Dermis blood vessel endothelial cell (primary cell): ENCODE measurements at regions not wholly inside any gene's neighbourhood (a gene's known extent, or its start where the extent isn't known, plus 50 kb on each side); places are given as distances from the start of the nearest gene placed in this dataset.

Experiments used
- DNase-seq: peaks from one replicate; pipeline ENCODE4 v3.0.0; 2010

DNA sequence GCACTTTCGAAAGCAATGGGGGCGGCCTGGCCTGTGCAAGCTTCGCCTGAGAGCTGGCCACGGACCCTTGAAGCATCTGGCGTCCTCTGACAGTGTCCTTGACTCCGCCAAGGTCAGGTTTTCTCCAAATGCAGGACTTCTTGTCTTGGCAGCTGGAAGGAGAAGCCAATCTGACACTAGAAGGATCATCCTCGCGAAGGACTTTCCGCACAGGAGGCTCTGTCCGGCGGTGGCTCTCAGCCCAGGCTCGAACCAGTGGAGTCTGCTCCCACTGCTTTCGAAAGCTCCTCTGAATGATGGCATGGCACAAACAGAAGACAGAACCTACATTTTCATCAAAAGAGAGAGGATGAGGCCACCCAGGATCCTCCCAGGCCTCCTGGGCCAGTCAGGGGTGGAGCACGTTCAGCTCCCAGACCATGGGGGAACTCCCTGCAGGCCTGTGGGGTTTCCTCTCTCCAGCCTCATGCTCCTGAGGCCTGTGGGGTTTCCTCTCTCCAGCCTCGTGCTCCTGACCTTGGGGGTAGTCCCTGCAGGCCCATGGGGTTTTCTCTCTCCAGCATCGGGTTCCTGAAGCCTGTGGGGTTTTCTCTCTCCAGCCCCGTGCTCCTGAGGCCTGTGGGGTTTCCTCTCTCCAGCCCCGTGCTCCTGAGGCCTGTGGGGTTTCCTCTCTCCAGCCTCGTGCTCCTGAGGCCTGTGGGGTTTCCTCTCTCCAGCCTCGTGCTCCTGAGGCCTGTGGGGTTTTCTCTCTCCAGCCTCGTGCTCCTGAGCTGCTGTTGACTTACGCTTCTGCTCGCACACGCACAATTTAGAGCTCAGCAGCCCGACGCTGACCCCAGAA lies 396.5 kb upstream of the SALL3 start:
- DNase-seq, result no peak

DNA sequence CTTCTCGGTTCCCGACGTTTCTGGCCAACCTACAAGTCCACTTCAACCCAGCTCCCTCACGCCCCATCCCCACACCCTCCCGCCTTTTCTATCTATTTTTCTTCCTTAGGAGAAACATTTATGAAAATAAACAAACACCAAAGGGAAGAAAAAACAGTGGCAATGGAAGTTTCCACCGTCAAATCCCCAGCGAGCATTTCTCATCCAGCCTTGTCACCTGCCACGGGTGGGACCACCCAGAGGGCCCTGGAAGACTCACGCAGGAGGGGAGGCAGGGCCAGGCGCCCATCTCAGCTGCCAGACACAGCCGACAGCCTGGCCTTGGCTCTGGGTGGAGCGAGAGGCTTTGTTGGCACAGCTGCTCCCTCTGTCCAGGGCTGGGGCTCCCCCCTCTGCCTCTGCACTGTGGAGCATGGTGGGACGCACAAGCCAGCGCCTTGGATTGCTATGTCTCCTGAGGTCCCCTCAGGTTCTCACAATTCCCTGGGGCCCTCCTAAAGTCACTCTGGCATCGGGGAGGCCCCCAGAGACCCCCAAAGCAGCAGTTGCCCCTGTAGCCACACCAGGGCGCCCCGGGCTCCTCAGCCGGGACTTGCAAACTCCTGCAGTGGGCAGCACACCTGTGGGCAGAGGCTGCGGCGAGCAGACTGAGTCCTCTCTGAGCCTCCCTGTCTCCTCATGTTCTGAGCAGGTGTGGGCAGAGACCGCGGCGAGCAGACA lies 395.7 kb upstream of the SALL3 start:
- no peak for DNase-seq

DNA sequence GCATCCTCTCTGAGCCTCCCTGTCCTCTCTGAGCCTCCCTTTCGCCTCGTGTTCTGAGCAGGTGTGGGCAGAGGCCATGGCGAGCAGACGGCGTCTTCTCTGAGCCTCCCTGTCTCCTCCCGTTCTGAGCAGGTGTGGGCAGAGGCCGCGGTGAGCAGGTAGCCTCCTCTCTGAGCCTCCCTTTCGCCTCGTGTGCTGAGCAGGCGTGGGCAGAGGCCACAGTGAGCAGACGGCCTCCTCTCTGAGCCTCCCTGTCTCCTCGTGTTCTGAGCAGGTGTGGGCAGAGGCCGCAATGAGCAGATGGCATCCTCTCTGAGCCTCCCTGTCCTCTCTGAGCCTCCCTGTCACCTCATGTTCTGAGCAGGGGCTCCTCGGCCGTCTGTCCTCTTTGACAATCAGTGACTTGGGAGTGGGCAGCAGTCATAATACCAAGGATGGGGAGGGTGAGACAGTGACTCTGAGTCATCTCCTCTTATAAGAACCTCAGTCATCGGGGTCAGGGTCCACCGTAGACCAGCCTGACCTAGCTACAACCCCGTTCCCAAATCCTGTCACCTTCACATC lies 395.1 kb upstream of the SALL3 start:
- no peak for DNase-seq

DNA sequence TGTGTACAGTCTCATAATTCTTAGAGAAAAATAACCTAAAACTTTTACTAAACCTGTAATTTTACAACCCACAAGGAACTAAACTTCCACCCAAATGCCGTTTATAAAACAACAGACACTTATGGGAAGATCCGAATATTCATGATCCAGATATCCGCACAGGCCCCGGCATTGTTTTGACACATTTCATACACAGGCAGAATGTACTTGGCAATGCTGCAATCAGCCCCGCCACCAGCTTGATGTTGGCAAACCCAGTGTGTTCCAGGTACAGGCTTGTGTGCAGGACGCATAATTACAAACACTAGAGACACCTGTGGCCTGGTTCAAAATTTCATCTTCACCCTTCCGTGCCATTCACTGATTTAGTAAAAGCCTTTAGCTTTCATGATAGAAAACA lies 393.0 kb upstream of the SALL3 start:
- no peak for DNase-seq

DNA sequence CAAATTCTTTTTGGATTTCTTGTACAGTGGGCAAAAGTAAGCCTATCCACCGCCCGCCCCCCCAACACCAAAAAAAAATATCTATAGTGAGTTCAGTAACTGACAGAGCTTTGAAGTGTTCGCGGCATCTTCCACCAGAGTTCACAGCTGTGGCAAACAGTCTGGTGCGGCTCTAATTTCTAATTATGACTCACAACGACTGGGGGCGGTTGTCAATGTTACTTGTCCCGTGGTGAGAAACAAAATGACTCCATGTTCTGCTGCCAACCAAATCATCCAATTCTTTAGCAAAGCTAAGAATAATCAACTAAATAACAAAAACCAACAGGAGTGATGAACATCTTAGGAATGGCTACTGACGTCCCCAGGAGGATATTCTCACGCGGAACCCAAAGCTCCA lies 392.5 kb upstream of the SALL3 start:
- no peak for DNase-seq

DNA sequence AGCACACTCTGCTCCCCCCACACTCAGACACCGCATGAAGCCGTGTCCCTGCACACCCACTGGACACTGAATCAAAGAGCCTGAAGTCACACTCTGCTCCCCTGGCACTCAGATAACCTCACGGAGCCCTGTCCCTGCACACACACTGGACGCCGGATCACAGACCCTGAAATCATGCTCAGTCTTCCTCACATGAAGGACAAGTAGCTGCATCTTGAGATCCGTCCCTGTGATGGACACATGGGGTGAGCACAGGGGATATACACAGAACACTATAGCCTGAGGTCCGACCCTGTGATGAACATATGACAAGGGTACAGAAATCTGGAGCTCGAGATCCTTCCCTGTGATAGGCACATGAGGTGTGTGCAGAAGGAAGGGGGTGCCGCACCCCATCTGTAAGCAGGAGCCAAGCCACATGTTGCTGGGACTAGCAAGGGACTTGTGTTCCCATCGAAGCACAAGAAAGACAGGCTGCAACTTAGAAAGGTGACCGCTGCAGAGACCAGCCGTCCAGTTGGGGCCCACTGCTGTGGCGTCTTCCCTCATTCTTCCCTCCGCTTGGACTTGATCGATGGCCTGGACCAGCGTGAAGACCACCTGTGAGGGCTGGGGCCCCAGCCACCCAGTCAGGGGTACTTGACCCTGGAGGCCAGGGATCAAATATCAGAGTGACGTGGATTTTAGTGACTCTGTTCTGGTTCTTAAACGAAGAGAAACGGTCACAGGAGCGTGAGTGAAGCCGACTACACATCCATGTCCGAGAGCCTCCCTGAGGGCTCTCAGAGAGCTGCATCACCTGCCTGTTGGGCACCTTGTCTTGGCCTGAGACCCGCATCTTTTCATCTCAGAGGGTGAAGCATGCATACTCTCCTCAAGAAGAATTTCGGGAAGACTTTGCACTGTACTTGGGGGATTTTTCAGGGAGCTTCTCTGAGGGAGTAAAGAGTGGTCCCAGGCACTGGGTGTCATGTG lies 391.7 kb upstream of the SALL3 start:
- no peak for DNase-seq

DNA sequence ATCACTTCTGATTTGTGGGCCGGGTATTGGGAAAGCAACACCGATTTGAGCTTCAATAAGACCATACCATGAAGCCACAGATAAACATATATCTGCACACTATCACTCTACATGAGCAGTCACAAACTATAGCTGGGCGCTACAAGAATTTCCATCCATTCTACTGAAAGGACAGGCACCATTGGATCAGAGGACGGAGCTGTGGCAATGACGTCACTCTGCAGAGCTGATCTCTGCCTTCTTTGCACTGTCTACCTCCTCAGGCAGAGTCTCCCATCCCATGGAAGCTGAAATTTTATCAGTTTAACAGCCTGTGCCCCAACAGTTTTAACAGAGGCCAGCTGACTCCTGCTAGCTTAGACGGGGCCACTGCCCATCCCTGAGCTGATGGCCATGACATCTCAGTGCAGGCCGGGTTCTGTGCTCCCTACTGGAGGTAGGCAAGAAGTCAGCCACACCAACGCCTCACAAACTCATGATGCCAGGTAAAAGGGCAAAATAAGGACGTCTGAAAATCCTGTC lies 389.6 kb upstream of the SALL3 start:
- DNase-seq, result no peak

DNA sequence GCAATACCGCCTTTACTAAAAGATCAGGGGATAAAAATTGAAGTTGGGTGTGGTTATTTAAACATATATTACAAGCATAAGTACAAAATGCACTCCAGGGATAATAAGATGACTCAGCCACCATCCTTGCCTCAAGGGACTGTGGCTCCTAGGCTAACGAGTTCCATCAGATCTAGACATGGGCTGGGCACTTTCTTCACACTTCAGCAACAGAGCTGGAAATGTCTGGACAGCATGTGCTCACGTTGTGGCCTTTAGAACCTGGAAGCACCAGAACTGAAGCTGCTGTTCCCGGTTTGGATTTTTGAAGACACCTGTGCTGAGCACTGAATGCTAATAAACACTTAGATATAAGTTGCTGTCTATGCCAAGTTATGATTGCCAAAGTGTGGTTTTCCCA lies 384.2 kb upstream of the SALL3 start:
- no peak for DNase-seq

DNA sequence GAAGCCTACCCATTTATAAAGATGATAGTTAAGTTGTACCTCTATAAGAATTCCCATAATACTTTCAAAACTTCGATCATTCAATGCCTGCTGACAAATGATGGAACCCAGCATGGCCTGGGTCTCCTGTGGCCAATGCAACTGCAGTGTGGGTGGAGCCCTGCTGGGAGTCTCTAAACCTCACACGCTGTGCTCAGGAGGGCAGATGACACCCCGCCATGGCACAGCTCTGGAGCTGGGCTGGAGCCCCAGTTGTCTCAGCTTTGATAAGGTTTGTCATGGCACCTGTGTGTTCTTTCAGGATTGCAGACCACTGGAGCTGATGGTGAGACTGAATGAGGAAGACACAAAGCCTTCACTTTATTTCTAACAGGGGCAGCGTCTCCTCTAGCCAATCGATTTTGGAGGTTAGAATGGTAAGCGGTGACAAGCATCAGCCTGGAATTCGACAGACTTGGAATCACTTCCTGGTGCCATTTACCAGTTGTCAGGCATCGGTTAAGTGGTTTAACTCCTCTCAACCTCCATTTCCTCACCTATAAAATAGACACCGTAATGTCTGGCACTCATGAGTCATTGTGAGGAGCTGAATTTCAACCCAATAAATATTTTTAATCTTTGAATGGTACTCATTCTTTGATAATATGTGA lies 383.6 kb upstream of the SALL3 start:
- no peak for DNase-seq

DNA sequence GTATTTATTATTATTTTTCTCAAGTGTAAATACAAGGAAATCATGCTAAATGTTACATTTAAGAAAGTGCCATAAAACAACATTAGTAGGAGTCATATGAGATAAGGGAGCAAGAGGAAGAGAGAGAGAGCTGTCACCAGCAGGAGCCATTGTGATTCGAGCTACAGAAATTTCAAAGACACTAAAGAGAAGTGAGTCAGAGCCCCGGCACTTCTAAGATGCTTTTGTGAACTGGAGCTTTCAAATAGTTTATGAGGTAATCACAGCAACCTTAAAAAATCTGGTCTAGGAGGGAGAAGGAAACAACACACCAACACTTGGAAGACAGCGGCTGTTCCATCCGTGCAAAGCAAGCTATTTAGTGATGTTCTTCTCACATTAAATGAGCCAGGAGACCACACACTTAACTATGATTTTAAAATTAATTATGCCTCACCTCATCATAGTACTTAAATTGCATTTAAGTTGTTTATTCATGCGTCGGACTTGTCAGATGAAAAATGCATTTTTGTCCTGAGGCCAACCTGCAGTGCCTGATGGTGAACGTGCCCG lies 382.7 kb upstream of the SALL3 start:
- no peak for DNase-seq

DNA sequence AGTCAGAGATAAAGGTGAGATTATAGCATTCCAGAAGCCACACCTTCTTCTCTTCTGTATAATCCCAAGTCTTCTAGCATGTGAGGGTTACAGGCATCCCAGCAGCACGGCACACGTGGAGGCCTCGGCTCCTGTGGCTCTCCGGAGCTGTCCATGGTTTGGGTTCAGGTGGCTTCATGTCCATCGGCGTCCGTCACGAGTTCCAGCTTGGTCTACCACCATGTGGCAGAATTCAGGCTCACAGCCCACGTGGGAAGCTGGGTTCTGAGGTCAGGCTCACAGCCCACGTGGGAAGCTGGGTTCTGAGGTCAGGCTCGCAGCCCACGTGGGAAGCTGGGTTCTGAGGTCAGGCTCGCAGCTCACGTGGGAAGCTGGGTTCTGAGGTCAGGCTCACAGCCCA lies 378.3 kb upstream of the SALL3 start:
- no peak for DNase-seq

DNA sequence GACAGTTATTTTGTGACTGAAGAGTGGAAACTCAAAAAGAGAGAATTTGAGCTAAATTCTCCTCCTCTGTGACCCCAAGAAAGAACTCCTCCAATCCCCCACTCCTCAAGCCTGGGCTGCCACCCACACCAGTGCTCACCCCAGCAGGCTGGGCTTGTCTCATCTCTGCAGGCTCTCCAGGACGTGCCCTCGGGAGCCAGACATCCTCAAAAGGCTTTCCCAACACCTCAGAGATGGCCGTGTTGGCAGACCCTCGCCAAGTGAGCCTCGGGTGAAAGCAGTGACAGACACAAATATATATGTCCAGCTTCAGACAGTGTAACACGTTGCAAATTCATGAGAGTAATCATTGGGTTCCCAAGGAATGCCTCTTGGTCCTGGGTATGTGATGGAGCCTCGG lies 377.7 kb upstream of the SALL3 start:
- no peak for DNase-seq

DNA sequence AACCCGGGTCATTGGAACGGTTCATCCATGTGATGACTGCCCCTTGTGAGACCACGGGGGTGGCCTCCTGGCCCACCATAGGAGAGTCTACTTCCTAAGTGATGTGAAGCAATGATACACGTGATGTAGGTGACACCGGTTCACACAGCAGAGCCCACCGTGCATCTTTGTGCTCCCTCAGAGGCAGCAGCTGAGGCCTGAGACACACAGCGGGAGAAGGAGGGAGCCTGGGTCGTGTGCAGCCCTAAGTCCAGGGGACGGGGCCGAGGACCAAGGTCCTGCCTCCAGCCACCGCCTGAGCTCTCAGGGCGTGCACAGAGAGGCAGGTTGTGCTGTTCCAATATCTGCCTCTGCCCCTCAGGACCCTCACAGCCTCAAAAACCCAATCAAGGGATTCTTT lies 377.2 kb upstream of the SALL3 start:
- DNase-seq, result no peak

DNA sequence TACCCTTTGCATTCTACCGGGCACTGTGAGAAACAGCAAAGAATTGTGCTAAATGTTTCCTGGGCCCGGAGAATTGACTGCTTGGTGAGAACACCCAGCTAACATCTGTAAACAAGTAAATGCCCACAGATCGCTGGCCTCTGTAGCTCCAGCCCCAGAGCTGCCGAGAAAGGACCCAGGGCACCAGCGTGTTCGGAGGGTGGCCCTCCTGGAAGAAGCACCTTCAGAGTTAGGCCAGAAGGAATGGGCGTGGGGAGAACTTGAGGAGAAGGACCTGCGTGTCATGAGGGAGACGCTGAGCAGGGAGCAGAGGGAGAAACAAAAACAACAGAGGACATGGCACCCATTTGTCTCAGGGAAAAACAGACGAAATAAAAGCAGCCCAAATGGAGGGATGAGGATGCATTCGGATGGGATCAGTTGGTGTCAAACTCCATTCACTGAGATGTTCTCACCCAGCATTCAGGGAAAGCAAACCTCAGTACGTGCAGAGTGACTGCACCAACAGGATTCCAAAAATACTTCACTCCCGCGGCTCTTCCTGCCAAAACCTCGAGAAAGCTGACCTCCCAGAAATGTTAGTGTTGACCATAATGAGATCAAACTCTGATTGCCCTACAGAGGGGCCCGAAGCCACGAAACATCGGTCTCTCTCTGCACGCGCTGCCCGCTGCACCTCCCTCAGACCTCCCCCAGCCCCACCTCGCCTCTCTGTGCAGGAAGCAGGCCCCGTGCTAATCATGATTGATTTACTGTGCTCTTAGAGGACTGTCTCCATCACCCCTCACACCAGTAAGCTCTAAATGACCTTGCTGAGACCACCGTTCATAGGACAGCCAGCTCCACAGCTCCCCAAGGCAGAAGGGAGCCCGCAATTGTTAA lies 376.3 kb upstream of the SALL3 start:
- DNase-seq, result no peak

DNA sequence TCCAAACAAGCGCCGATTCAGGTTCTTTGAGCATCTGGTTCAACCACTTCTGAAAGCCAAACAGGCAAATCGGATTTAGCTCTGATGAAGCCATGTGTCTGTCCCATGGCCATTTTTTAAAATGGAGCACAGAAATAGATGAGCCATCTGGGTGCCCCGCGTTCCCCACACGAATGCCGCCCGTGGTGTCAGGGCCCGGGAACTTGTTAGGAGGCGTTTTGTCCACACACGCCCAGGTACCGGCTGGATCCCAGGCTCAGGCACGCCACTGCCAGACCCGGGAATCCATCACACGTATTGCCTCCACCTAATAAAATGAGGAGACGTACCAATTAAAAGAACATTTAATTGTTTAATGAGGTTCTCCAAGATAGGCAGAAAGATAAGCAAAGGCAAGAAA lies 374.4 kb upstream of the SALL3 start:
- DNase-seq, result no peak

DNA sequence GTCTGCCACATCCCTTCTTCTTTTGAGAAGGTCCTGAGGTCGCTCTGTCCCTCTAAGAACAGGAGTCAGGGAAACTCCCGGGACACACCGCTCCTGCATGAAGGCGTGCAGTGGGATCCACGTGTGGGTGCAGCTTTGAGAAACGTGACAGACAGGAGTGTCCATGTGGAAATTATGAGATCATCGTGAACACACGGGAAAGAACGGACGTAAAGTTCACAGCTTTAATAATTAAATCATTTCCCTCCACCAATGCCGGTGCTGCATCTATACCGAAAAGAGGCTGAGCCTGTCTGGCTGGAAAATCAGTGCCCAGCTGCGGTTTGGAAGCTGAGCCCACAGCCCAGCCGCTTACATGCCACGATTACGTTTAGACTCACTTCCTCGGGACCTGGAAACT lies 372.4 kb upstream of the SALL3 start:
- DNase-seq, result no peak

DNA sequence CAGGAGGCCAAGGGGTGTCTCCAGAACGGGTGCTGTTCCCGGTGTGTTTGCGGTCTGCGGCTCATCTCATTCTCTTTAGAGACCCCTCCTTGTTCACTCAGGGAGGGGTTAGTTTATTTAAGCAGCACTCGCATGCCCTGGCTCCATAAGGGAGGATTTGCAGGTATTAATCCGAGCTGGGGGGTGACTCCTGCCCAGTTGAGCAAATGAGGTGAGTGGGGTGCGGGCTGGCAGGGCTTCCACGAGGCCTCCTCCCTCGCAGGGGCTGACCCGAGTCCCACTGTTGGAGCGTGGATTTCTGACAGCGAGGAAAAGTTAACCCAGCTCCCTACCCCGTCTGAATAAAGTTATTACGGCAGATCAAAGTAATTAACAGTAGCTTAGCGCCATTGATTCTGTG lies 371.8 kb upstream of the SALL3 start:
- no peak for DNase-seq

DNA sequence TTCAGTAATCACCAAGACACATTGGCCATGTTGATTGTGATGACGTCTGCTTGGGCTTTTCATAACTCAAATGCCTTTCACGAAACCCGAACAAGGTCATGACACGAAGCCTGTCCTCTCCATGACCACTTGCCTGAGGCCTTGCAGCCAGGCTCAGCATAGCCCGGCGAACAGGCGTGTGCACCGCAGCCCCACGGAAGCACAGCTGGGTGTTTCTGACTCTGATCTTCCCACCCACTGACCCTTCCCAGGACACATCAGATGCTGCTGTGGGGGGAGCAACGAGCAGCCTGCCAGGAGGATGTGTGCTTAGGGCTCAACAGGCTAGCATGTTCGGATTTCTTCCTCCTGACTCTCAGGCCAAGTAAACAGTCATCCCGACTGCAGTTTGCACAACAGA lies 369.4 kb upstream of the SALL3 start:
- no peak for DNase-seq

DNA sequence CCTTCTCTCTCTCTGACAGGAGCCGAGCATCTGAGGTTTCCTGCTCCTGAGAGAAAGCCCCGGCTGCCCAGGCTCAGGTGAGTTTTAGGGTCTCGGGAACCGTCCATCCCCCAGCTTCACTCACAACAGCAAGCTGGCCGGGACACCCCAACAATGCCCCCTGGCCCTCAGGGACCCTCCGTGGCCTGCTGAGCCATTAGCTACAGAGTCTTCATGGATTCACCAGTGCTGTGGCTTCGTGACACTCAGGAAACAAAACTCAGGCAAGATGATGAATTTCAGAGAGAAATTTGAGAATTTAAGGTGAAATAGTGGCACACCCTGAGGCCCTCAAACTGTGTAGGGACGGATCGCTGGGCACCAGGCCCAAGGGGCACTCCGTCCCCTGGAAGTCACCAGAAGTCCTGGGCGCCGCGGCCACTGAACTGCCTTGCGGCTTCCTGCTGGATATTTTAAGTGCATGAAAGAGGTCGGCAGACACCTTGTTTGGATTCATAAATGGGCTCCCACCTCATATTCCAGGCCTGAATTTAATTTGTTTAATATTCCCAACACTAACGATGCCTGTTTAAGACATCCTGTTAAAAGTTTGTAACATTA lies 368.3 kb upstream of the SALL3 start:
- DNase-seq, result no peak

DNA sequence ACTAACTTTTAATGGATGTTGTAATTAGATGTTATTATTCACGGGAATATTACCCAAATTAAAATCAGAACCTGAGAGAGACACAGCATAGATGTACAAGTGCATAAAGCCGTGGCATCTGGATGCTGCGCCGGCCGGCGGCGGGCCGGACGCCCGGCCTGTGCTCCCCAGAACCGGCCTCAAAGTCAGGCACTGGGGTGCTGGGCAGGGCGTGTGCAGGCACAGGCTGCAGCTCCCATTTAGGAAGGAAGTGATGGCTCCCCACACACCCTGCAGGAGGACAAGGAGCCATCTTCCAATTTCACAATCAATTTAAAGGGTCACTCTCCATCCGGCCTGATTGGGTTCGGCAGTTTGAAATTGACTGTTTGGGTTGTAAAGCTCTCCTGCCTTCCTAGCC lies 367.7 kb upstream of the SALL3 start:
- no peak for DNase-seq
